ENCODE measurements at regions not wholly inside any gene's neighbourhood (a gene's known extent, or its start where the extent isn't known, plus 50 kb on each side); places are given as distances from the start of the nearest gene placed in this dataset.
"Not testable (repeated sequence)": the region's sequence is repeated elsewhere in the genome, so short reads cannot be mapped to it uniquely, and the experiment has no call there.

DNA sequence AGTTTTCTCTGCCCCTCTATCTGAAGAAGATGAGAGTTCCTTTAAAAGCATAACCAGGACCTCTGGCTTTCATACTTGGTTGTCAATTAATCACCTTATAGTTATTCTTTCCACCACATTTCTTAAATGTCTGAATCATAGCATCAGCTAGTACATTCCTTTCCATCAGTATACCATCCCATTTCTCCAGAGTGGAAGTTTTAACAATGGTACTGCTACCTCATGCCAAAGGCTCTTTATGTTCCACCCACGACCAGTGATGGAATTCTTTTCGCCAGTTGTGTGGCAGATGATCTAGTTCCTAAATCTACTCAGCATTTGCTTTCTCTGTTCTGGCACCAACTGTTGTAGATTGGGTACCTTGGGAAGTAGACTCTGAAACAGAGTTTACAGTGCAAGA, 379.8 kb downstream of the ZNF674 start:
- no peak for DNase-seq (ENCODE audit: low spot score)

DNA sequence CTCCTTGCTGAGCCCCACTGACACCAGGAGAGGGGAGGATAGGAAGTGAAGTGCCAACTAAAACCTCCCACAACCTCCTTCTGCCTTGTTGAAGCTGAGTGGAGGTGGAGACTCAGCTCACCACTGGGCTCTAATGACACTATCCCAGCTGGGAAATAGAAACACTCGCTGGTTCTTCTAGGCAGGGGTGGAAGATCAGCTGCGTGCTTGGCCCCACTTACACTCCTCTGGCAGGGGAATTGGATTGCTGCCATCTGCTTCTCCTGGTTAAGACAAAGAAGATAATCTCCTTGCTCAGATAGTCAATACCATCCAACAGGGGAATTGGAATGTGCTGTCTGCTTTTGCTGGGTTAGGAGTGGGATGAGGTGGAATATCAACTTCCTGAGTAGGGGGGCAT, 392.5 kb downstream of the ZNF674 start:
- no peak for DNase-seq (ENCODE audit: low spot score)

DNA sequence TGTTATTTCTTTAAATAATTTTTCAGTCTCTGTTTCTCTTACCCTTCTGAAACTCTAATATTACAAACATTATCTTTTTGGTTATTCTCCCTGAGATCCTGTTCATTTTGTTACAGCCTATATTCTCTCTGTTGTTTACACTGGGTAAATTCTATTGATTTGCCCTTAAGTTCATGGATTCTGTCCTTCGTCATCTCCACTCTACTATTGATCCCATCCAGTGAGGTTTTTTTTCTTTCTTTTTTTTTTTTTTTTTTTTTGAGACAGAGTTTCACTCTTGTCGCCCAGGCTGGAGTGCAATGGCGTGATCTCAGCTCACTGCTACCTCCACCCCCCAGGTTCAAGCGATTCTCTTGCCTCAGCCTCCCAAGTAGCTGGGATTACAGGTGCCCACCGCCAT, 393.9 kb downstream of the ZNF674 start:
- DNase-seq (ENCODE audit: low spot score), result not testable (repeated sequence)

DNA sequence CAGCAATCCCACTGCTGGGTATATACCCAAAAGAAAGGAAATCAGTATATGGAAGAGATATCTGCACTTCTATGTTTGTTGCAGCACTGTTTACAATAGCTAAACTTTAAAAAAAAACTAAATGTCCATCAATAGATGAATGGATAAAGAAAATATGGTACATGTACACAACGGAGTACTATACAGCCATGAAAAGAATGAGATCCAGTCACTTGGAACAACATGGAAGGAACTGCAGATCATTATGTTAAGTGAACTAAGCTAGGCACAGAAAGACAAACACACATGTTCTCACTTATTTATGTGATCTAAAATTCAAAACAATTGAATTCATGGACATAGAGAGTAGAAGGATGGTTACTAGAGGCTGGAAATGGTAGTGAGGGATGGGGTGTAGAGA, 400.7 kb downstream of the ZNF674 start:
- DNase-seq (ENCODE audit: low spot score), result no peak

DNA sequence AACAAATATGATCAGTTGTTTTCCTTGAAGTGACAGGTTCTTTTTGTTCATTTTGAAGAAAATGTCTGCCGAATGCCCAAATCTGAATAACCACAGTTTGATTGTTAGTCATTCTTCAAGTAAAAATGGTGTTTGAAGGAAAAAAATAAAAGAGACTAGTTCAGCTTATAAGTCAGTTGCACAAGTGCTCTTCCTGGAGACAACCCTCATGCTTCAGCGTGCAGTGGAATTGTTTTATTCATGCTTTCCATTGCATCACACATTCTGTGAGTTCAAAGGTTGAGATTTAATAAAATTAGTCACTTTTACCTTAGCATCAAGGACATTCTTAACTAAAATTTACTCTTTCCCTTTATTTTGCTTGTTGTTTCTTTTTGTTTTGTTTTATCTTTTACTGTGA, 404.9 kb downstream of the ZNF674 start:
- DNase-seq (ENCODE audit: low spot score), result no peak

GRCh38 chrX:46130247-46130646, 415.0 kb downstream of the ZNF674 start:
- DNase-seq (ENCODE audit: low spot score), result no peak

DNA sequence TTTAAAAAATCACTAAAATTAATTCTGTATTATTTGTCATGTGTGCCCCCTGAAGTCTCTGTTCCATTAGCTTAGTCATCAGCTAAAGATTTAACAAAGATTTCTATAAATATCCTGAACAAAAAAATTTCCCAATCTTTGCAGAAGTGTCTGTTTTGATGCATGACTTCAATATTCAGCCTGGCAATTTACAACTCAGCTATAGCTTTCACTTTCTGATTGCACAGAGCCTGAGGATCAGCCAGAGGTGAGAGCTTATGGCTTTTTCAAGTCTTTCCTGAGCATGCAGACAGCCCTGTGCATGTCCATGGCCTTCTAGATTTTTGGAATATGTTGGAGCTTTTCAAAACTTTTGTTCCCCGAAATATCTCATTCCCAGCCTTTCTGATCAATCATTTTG, 420.1 kb downstream of the ZNF674 start:
- DNase-seq (ENCODE audit: low spot score), result no peak

DNA sequence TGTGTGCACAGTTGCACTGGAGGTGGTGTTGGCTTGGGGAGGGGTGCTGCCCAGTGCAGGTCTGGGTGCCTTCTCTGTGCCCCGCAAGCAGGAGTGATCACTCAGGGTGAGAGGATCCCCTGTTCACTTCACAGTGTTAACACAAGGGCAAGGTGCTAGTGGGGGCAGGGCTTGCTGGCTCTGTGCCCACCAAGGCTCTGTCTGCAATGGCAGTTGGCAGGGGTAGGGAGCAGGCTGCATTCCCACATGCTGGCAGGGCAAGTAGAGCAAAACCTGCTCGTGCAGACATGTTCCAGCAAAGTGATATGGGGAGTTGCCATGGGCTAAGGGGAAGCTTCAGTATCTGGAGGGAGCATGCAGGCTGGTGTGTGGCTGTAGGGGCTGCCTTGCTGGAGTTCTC, 428.0 kb downstream of the ZNF674 start:
- DNase-seq (ENCODE audit: low spot score), result no peak

DNA sequence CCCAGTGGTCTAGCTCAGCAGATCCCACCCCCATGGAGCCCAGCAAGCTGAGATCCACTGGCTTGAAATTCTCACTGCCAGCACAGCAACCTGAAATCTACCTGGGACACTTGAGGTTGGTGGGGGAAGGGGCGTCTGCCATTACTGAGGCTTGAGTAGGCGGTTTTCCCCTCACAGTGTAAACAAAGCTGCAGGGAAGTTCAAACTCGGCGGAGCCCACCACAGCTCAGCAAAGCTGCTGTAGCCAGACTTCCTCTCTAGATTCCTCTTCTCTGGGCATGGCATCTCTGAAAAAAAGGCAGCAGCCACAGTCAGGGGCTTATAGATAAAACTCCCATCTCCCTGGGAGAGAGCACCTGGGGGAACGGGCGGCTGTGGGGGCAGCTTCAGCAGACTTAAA, 457.9 kb downstream of the ZNF674 start:
- DNase-seq (ENCODE audit: low spot score), result not testable (repeated sequence)

GRCh38 chrX:46080121-46080520, 465.1 kb downstream of the ZNF674 start:
- not testable (repeated sequence) for DNase-seq (ENCODE audit: low spot score)

- no peak for DNase-seq (ENCODE audit: low spot score)
Observed at GRCh38 chrX:46072791-46073190, 472.4 kb downstream of the ZNF674 start.

DNA sequence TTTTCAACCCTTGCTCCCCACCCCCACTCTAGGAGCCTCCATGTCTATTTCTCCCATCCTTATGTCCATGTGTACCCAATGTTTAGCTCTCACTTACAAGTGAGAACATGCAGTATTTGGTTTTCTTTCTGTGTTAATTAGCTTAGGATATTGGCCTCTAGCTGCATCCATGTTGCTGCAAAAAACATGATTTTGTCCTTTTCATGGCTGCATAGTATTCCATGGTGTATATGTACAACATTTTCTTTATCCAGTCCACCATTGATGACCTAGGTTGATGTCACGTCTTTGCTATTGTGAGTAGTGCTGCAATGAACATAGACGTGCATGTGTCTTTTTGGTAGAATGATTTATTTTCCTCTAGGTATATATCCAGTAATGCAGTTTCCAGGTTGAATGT, 472.8 kb downstream of the ZNF674 start:
- DNase-seq (ENCODE audit: low spot score), result no peak

GRCh38 chrX:46070421-46070820, 474.8 kb downstream of the ZNF674 start:
- no peak for DNase-seq (ENCODE audit: low spot score)

DNA sequence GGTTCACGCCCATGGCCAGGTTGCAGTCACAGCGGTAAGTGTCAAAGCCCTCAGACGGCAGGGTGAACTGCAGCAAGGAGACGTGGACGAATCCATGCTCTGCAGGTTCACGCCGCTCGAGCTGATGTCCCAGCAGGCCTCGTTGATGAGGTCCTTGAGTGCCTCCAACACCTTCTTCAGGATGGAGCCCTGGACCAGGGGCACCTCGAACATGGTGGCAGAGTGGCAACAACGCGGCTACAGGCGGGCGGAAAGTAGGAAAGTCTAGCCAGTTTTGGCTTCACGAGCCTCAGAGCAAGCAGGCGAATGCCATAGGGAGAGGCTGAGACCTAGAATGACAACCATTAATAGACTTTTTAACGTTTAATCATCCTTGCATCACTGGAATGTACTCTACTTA, 485.9 kb downstream of the ZNF674 start:
- DNase-seq (ENCODE audit: low spot score), result no peak

GRCh38 chrX:46044486-46044885, 500.7 kb downstream of the ZNF674 start:
- no peak for DNase-seq (ENCODE audit: low spot score)

GRCh38 chrX:46040001-46040400, 505.2 kb downstream of the ZNF674 start:
- no peak for DNase-seq (ENCODE audit: low spot score)

GRCh38 chrX:46039526-46039925, 505.7 kb downstream of the ZNF674 start:
- no peak for DNase-seq (ENCODE audit: low spot score)

GRCh38 chrX:46036508-46036907, 508.7 kb downstream of the ZNF674 start:
- DNase-seq (ENCODE audit: low spot score), result no peak

DNA sequence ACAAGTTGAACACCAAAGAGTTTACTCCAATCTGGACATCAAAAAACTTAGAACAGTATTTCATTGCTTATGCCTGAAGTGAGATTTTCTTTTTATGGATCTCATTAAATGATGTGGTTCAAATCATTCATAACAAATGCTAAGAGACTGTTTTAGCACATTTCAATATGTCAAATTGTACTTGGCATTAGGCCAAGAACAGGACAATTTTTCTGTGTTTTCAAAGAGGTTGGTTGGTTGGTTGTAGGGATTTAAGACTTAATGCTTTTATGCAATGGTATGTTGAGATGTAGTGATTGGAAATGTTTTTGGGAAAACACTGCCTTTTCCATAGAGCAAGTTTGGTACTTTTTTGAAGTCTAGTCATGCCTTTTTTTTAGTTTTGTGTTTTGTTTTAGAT, 510.4 kb downstream of the ZNF674 start:
- DNase-seq (ENCODE audit: low spot score), result no peak

DNA sequence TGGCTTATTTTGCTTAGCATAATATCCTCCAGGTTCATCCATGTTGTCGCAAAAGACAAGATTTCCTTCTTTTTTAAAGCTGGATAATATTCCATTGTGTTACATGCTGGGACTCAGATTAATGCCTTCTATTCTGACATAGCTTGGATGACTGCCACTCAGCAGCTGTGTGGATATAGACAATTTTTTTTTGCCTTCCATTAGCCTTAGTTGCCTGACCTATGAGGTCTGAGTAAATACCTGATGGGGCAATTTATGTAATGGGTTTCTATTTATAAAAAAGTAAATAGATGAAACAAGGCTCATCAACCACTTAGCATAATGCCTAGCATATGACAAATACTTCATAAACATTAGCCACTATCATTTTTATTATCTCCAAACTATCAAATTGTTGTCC, 515.4 kb downstream of the ZNF674 start:
- DNase-seq (ENCODE audit: low spot score), result no peak

- DNase-seq (ENCODE audit: low spot score), result no peak
Observed at GRCh38 chrX:46016296-46016695, 528.9 kb downstream of the ZNF674 start.

GRCh38 chrX:46015653-46016052, 529.6 kb downstream of the ZNF674 start:
- no peak for DNase-seq (ENCODE audit: low spot score)

DNA sequence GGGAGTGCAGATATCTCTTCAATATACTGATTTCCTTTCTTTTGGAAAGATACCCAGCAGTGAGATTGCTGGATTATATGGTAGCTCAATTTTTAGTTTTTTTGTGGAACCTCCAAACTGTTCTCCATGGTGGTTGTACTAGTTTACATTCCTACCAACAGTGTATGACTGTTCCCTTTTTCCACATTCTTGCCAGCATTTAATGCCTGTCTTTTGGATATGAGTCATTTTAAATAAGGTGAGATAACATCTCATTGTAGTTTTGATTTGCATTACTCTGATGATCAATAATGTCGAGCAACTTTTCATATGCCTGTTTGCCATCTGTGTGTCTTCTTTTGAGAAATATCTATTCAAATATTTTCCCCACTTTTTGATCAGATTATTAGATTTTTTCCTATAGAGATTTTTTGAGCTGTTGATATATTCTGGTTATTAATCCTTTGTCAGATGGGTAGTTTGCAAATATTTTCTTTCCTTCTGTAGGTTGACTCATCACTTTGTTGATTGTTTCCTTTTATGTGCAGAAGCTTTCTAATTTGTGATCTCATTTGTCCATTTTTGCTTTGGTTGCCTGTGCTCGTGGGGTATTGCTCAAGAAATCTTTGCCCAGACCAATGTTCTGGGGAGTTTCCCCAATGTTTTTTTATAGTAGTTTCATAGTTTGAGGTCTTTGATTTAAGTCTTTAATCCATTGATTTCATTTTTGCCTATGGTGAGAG, 552.7 kb downstream of the ZNF674 start:
- no peak for DNase-seq (ENCODE audit: low spot score)

DNA sequence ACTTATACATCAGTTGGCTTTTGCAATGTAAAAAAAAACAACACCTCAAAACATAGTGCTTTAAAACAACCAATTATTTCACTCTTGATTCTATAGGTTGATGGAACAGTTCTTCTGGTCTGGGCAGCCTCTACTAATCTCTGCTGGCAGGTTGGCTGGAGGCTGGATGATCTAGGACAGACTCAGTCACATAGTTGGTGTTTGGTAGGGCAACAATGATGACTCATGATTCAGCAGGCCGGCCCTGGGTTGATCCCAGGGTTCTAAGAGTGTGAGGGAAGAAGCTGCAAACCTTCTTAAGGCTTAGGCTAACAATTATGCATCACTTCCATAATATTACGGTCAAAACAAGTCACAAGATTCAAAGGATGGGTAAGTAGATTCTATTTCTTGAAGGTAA, 558.2 kb downstream of the ZNF674 start:
- DNase-seq (ENCODE audit: low spot score), result no peak

DNA sequence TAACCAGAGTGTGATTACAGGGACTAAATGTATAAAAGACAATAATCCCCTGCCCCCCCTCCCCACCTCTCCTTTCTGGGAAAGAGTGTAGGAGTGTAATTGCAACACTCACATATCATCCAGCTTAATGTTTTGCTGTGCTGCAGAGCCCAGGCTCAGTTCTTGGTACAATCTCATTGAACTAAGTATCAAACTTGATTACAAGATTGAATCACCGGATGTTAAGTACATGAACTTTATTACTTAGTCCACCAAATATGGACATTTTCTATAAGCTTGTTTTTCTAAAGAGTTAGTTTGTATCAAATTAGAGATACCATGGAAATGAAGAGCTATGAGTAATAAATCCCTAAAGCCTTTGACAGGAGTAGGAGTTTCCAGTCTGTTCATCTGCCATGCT, 559.1 kb downstream of the ZNF674 start:
- no peak for DNase-seq (ENCODE audit: low spot score)
